HEK293 (cell line): ENCODE measurements at regions not wholly inside any gene's neighbourhood (a gene's known extent, or its start where the extent isn't known, plus 50 kb on each side); places are given as distances from the start of the nearest gene placed in this dataset.

ENCODE experiments used
- REST ChIP-seq: fragments of 450-650 bp; formaldehyde crosslinking; IDR thresholded peaks from 2 replicates; pipeline ENCODE4 v1.5.1; 2016; ENCODE audit warnings: missing biosample characterization, missing genetic modification characterization
- ZNF362 ChIP-seq: fragments of 450-650 bp; formaldehyde crosslinking; IDR thresholded peaks from 2 replicates; pipeline ENCODE4 v1.5.1; 2016; ENCODE audit warnings: missing biosample characterization, missing genetic modification characterization
- ZNF433 ChIP-seq: fragments of 450-650 bp; formaldehyde crosslinking; IDR thresholded peaks from 2 replicates; pipeline ENCODE4 v1.5.1; 2016; ENCODE audit warnings: missing biosample characterization, missing genetic modification characterization, low read depth
- ZNF670 ChIP-seq: fragments of 450-650 bp; formaldehyde crosslinking; IDR thresholded peaks from 2 replicates; pipeline ENCODE4 v1.5.1; 2016; ENCODE audit warnings: missing biosample characterization, missing genetic modification characterization, low read depth
- ZNF747 ChIP-seq: fragments of 450-650 bp; formaldehyde crosslinking; IDR thresholded peaks from 2 replicates; pipeline ENCODE4 v1.5.1; 2016; ENCODE audit warnings: missing biosample characterization, missing genetic modification characterization
- TF ChIP-seq, protein P1 (sequence below): fragments of 450-650 bp; formaldehyde crosslinking; IDR thresholded peaks from 2 replicates; pipeline ENCODE4 v1.5.1; 2016; ENCODE audit warnings: missing biosample characterization, missing genetic modification characterization

- TF ChIP-seq ZNF362 (tag by site-specific recombination), result no peak
- no peak for TF ChIP-seq ZNF747 (tag by site-specific recombination)
- no peak for TF ChIP-seq ZNF433
- TF ChIP-seq, protein P1, sequence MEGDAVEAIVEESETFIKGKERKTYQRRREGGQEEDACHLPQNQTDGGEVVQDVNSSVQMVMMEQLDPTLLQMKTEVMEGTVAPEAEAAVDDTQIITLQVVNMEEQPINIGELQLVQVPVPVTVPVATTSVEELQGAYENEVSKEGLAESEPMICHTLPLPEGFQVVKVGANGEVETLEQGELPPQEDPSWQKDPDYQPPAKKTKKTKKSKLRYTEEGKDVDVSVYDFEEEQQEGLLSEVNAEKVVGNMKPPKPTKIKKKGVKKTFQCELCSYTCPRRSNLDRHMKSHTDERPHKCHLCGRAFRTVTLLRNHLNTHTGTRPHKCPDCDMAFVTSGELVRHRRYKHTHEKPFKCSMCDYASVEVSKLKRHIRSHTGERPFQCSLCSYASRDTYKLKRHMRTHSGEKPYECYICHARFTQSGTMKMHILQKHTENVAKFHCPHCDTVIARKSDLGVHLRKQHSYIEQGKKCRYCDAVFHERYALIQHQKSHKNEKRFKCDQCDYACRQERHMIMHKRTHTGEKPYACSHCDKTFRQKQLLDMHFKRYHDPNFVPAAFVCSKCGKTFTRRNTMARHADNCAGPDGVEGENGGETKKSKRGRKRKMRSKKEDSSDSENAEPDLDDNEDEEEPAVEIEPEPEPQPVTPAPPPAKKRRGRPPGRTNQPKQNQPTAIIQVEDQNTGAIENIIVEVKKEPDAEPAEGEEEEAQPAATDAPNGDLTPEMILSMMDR (tag by site-specific recombination), result no peak
- no peak for TF ChIP-seq ZNF670 (tag by site-specific recombination)
- no peak for TF ChIP-seq REST (tag by site-specific recombination)
Observed at GRCh38 chr1:188188317-188188716, 1359.6 kb downstream of the PLA2G4A start.
